Stimulated activated CD8-positive, alpha-beta memory T cell treated with anti-CD3 and anti-CD28 coated beads, Interleukin-7, amount 100 ng/mL, for 48 hours (primary cell): ENCODE measurements at regions not wholly inside any gene's neighbourhood (a gene's known extent, or its start where the extent isn't known, plus 50 kb on each side); places are given as distances from the start of the nearest gene placed in this dataset.
A peak's percentile ranks its signal among the peaks of the same experiment; 100 is the strongest.
"Not testable (repeated sequence)": the region's sequence is repeated elsewhere in the genome, so short reads cannot be mapped to it uniquely, and the experiment has no call there.

Source experiments
- DNase-seq, 2 donors: peaks; one replicate each; pipeline ENCODE4 v3.0.0-alpha.2; 2020; ENCODE audit warnings: low read depth in 1 of 2; ENCODE audit errors: extremely low read depth in 1 of 2

DNA sequence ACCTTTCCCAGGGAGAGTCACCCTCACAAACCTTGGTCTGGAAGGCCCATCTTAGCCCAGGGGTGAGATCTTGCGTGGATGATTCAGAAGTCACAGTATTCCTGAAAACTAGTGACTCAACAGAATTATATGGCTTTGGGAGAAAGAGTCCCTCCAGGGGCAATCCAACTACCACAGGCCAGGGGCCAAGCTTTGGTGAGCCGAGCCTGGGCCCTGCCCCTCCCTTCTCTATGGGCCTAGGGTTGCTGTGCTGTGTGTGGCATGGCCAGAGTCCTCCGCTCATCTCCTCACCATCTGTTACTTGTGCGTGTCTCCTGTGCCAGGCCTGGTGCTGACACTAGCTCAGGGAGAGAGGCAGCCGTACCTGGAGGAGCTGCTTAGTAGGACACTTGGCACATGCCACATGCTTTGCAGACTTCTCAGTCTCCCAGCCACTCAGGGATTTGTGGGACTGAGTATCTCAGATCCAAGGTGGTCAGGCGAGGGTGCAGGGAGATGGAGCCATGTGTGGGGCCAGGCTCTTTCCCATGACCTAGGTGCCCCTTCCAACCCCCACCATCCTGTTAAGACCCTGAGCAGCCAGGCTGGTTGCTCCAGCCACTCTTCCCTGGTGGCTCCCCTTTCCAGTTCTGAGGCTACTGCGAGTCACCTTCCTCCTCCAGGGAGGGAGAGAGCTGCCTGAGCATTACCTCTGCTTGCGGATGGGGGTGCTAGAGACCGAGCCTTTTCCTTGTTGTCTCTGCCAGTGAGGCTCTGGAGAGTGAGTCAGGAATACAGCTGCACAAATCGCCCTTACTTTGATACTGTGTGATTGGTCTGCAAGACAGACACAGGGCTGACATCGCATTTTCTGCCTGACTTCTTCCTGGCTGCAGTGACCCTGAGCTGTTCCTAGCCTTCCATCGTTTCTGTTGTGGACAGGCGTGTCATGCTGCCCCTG lies 94.1 kb downstream of the SLC25A47 start:
- DNase-seq = no peak

DNA sequence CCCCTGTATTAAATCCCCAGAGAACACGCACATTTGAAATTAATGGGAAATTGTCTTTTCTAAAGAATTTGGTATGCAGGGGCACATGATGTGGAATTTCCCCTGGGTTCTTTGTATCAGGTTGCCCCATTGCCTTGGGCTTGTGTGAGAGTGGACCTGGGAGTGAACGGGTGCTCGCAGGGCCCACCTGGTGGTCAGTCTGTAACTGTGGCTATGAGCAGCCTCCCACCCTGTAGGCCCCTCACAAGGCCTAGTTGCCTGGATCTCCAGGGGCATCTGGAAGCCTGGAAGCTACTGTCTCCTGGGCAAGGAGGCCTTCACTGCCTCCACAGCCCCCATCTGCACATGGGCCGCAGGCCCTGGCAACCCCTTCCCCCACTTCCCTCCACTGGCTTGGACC lies 96.7 kb downstream of the SLC25A47 start:
- no peak for DNase-seq

DNA sequence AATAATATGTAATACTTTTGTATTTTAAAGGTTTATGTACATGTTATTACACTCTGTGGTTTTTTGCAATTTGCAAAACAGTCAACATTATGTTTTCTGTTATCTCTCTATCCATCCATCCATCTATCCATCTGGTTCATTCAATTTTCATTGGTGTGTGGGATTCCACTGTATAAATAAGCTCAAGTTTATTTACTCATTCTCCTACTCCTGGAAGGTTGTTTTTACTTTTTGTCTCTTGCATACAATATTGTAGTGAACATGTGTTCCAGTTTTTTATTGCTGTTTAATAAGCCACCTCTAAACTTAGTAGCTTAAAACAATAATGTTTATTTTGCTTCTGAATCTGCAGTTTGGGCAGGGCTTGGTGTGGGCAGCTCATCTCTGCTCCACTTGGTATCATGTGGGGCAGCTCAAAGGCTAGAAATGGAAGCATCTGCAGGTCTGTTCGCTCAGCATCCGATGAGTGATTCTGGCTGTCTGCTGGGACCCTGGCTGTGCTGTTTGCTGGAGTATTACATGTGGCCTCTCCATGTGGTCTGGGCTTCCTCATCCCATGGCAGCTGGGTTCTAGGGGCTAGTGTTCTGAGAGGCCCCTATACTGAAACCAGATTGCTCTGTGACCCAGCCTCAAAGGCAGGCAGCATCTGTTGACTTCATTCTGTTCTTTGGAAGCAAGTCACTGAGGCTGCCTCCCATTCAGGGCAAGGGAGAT lies 98.8 kb downstream of the SLC25A47 start:
- DNase-seq = no peak

DNA sequence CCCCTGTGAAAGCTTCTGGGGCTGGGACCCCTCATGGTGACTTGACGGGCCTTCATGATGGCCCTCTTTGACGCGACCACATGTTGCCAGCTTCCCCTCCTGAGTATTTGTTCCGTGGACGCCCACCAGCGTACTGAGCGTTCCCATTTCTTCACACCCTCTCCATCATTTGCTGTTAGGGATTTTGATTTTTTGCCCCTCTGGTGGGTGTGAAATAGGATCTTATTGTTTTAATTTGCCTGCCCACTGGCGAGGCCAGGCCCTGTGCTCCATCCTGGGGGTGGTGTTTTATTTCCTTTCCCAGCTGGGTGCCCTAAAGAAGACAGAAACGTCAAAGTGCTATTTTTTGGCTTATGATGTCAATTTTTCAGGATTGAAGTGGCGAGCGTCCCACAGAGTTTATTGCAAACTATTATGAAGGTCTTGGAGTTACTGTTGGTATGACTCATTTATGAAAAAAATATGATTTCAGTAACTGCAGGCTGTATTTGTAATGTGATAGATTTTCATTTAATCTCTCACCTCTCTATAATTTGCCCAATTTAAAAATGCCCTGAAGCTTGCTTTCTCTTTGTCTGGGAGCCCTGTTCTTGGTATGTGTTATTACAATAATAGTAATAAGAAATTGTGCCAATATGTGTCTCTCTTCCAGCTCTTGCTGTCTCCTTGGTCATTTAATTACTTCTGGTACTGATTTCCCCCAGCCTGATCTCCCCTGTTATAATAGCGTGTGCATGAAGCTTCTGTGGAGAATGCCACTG lies 99.6 kb downstream of the SLC25A47 start:
- no peak for DNase-seq

DNA sequence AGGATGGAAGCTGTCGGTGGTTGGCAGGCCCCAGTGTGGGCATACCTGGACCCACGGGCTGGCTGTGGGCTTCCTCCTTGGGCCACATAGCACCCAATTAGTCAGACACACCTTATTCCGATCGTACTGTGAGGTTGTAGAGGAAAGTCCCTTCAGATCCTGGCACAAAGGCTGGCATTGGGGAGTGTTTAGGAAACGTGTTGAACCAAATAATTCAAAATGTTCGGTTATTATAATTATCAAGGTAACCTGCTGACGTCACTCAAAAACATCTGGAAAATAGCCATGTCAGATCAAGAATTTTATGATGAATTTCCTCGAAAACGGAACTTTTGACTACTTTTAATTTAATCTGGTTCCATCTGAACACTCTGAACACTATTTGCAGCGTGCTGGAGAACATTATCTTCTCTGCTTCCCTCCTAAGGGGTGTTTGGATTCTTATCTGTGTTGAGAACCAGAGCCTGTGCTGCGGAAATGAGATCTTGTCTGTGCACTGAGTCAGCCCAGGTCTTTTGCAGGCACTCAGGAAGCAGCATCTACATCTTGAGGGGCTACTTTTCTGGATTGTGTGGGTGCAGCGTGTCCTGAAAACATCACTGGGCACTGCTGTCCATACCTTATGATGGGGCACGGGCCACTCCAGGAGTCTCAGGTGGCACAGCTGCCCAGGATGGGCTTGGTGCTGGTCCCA lies 100.3 kb downstream of the SLC25A47 start:
- DNase-seq = no peak

DNA sequence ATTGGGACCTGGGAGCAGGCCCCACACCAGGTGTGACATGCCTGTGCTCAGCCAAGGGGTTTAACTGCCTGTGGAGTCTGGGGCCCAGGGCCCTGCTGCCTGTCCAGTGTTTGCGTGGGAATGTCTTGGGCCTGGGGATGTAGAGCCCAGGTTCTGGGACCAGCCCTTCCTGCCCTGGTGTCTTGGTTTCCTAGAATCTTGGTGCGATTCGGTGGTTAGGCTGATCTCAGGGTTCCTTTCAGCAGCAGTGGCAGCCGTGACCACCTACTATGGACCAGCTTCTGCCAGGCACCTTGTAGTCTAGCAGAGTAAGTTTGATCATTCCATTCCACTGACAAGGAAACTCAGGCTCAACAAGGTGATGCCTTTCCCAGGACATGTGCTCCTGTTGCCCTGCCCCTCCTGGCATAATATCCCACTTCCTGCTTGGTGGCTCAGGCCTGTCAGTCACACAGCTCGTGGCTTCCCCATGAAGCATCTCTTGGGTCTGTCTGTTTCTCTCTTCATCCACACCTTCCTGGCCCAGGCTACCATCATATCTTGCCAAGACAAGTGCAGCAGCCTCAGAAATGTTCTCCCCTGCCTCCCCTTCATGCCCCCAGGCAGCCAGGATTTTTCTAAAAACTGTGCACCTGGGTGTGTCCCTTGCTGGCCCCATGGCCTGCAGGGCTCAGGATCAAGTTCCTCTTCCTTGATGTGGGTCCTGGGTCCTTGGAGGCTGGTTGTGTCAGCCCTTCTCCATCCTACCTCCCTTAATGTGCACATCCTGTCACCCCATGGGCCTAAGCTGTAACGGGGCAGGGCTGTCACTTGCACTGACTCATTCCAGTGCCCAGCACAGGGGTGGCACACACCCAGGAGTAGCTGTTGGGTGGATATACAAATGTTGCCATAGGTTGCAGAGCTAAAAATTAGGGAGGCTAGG lies 101.6 kb downstream of the SLC25A47 start:
- no peak for DNase-seq

DNA sequence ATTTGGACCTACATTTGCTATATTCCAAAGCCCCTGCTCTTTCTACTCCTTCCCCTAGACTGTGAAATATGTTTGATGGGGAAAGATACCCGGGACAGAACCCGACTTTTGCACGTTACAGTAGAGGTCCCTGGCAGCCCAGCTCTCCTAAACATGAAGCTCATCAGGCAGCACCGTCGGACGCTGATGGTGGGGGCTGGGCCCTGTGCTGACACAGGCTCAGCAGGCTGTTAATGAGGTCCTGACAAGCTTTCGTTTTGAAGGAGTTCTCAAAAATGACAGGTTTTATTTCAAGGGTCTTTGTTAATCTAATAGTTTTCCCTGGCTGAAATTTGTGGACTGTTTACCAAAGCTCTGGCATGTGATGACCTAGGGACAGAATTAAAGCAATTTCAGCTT lies 102.3 kb downstream of the SLC25A47 start:
- DNase-seq = no peak

DNA sequence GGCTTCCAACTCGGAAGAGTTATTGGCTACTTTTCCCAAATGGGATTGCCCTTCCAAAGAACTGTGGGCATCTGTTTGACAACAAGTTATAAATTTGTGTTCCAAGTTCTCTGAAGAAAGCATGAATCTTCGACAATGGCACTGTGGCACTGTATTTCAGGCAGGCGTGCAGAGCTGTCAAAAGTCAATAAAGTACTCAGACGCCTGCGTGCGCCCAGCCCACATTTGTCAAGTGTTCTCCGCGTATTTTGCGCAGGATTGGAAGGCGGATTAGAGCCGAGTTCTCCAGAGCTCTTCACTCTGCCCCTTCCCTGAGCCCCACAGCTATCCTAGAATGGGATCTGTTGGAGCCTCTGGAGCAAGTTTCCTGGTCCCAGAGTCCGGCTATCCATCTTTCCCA lies 103.2 kb downstream of the SLC25A47 start:
- DNase-seq = no peak

DNA sequence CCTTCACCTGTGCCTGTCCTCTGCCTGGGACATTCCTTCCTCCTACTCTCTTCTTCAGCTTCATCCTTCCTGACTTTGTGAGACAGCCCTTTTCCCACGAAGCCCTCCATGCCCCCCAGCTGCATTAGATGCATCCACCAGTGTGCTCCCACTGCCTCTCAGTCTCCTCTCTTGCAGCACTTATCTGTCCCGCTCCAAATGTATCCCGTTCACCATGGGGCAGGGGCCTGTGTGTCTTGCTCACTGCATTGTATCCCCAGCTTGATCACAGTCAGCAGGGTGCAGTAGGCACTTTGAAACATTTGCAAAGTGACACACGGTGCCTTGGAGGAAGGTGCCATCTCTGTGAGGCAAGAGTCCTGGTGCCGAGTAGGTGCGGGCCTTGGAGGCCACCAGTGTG lies 104.0 kb downstream of the SLC25A47 start:
- DNase-seq = no peak

DNA sequence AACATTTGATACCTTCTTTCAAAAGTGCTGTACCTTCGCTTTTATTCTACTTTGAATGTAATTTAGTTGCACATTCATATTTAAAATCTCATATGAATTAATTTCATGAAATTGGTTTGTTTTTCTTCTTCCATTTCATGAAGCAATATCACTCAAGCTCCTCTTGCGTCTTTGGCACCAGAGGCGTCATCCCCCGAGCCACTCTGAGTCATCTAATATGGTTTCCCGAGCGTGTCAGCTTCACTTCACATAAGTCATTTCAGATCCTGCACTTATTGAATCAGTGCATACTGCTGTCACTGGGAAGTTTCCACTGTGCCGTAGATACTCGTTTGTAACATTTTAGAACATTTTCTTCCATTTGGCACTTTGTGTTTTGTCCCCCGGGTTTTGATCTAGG lies 105.6 kb downstream of the SLC25A47 start:
- DNase-seq = peak in 1 of 2 donors; percentile 12

DNA sequence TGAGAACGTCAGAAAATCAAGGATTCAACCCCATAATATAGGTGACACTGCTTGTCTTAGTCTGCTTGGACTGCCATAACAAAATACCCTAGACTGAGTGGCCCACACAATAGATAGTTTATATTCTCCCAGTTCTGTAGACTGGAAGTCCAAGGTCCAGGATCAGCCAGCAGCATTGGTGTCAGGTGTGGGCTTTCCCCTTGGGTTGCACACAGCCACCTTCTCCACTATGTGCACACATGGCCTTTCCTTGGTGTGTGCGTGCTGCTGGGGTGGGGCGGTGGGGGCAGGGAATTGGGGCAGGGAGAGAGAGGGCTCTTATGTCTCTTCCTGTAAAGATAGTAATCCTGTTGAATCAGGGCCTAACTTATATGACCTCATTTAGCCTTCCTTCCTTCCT lies 106.4 kb downstream of the SLC25A47 start:
- no peak for DNase-seq

DNA sequence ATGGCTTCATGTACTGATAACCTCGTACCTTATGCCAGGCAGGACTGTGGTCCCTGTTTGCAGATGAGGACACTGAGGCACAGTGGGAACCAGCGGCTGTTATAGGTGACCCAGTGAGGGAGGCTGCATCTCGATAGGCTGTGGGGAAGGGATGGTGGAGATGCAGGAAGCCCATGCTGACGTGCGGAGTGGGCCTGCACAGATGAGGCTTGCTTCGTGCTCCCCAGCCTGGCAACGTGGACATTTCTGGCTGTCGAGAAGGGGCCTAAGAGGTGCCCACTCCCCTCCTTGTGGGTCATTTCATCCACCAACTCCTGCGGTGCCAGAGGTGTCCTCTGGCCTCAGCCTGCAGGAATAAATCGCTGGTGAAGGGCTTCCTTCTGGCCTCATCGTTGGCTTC lies 107.4 kb downstream of the SLC25A47 start:
- DNase-seq = no peak

DNA sequence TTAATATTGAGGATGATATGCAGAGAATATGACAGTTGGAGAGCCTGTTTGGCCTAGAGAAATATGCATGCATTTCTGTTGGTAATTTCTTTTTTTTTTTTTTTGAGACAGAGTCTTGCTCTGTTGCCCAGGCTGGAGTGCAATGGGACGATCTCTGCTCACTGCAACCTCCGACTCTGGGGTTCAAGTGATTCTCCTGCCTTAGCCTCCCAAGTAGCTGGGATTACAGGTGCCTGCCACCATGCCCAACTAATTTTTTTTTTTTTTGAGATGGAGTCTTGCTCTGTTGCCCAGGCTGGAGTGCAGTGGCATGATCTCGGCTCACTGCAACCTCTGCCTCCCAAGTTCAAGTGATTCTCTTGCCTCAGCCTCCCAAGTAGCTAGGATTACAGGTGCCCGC lies 108.3 kb downstream of the SLC25A47 start:
- DNase-seq = not testable (repeated sequence)

DNA sequence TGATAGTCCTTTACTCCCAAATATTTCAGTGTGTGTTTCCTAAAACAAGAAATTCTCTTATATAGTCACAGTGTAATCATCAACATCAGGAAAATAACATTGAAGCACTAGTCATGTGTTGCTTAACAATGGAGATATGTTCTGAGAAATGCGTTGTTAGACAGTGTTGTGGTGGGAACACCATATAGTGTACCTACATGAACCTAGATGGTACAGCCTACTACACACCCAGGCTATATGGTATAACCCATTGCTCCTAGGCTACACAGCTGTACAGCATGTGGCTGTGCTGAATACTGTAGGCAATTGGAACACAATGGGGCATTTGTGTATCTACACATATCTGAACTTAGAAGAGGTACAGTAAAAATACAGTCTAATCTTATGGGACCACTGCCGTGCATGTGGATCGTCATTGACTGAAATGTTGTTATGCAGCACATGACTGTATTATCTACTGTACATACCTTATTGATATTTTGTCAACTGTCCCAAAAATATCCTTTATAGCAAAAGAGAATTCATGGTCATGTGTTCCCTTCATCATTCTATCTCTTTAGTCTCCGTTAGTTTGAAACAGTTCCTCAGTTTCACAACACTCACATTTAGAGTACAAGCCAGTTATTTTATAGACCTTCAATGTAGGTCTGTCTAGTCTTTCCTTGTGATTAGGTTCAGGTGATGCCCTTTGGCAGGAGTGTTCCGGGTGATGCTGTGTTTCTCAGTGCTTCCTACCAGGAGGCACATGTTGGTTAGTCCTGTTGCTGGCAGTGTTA lies 109.7 kb downstream of the SLC25A47 start:
- DNase-seq = no peak

DNA sequence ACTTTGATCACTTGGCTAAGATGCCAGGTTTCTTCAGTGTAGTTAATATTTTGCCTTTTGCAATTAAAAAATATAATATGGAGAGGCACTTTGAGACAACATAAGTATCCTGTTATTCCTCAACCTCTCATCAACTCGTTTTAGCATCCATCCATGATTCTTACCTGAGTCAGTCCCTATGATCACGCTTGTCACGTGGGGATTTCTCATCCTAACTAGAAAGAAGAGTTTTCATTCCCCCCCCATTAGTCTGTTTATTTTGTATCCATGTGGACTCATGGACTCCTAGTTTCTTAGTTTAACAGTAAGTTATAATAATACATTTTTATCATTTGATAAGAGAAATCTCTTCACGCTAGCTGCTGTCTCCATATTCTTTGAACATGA lies 110.3 kb downstream of the SLC25A47 start:
- DNase-seq = no peak

DNA sequence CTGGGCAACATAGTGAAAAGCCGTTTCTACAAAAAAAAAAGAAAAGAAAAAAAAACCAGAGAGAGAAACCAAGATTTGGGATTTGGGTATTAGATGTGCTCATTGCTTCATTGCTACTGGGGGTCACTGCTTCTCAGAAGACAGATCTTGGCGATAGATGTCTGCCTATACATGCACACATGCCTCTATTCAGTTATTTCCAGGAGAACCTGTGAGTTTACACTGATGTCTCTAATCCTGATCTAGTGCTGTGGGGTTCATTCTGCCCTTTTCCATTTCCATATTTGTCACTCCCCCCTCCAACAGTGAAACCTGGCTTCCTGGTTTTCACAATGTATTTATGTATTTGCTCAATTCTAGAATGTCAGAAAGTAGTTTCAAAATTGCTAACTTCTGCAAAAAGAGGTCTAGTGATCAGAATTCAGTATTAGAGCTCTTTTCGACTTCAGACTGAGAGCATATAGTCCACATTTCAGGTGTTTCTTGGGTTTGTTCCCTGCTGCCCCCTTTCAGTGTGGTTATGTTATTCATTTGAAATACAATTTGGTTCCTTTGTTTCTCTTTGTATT lies 111.0 kb downstream of the SLC25A47 start:
- no peak for DNase-seq

DNA sequence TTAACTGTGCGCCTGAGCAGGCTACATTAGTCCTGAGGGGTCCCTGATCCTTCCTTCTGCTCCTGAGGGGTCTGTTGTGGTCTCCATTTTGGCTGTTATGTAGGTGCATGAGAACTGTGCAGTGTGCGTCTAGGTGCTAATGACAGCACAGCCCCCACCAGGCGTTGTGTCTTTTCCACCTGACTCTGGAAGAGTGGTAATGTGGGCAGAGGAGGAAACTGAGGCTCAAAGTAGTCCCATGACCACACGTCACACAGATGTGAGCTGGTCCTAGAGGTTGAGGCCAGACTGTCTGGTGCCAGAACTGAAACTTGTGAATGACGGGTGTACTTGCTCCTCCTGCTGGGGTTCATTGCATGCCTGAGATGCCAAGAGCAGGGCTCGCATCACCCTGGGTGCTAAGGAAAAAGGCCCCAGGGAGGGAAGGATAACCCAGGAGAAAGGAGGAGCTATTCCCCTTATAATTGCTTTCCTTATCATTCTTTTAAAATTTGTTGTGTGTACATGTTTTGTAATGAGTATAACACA lies 111.8 kb downstream of the SLC25A47 start:
- no peak for DNase-seq

DNA sequence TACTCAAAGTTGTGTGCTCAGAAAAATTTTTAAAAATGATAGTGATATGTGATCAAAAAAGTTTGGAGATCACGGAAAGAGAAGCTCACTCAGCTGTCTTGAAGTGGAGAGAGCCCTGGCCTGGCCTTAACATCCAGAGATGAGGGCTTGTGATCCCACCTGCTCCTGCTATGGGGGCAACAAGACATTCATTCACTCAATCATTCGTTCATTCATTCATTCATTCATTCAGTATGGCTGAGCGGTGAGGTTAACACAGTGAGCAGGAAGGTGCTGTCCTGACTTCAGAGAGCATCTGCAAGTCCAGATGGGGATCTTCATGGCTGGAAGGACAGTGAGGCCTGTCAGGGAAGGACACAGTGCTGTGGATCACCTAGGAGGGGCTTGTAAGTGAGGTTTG lies 112.3 kb downstream of the SLC25A47 start:
- no peak for DNase-seq
